H1 (cell line): ENCODE measurements at regions not wholly inside any gene's neighbourhood (a gene's known extent, or its start where the extent isn't known, plus 50 kb on each side); places are given as distances from the start of the nearest gene placed in this dataset.

Experiments
- CTCF ChIA-PET: fragments of 300-600 bp; sonication (Branson Sonifier 250); formaldehyde crosslinking; loops from one replicate; lab custom pipeline; 2021; ENCODE audit not compliant: partially characterized antibody; lab: Charles Lee
- POLR2A ChIA-PET: fragments of 300-600 bp; sonication (Branson Sonifier 250); formaldehyde crosslinking; loops from one replicate; lab custom pipeline; 2021; ENCODE audit warnings: inconsistent platforms; ENCODE audit not compliant: partially characterized antibody; lab: Charles Lee
- DNase-seq, 2 experiments: peaks; one replicate each; pipeline versions ENCODE4 v3.0.0 to v3.0.0-alpha.2; 2010 to 2022; ENCODE audit warnings: low spot score in 2 of 2, low read depth in 1 of 2, mixed read lengths in 1 of 2
- FAIRE-seq: peaks from 2 replicates; lab custom pipeline; 2011; peaks lifted over from hg19 to GRCh38; lab: Jason Lieb, UNC
- H2AFZ ChIP-seq: 2 replicates; pipeline ENCODE4 v1.8.1; 2012; ENCODE audit warnings: low read length, inconsistent platforms
- H2AK5ac ChIP-seq: 2 replicates; pipeline ENCODE4 v1.6.1; 2013; ENCODE audit warnings: low read depth, low read length
- H2BK120ac ChIP-seq: replicated peaks from 2 replicates; pipeline ENCODE3; 2013; ENCODE audit warnings: low read depth, low read length, inconsistent platforms
- H2BK12ac ChIP-seq: 2 replicates; pipeline ENCODE4 v1.6.1; 2013; ENCODE audit warnings: low read depth, low read length
- H2BK15ac ChIP-seq: 2 replicates; pipeline ENCODE4 v1.6.1; 2013; ENCODE audit warnings: low read length
- H2BK20ac ChIP-seq: 2 replicates; pipeline ENCODE4 v1.6.1; 2013; ENCODE audit warnings: low read length
- H2BK5ac ChIP-seq: 2 replicates; pipeline ENCODE4 v1.6.1; 2013; ENCODE audit warnings: low read depth, low read length
- H3K14ac ChIP-seq: 2 replicates; pipeline ENCODE4 v1.6.1; 2013; ENCODE audit warnings: inconsistent platforms; ENCODE audit not compliant: insufficient read length
- H3K18ac ChIP-seq: 2 replicates; pipeline ENCODE4 v1.6.1; 2013; ENCODE audit warnings: low read length; ENCODE audit errors: extremely low read depth
- H3K23ac ChIP-seq: 2 replicates; pipeline ENCODE4 v1.6.1; 2013; ENCODE audit warnings: inconsistent platforms; ENCODE audit not compliant: insufficient read length
- H3K23me2 ChIP-seq: 2 replicates; pipeline ENCODE4 v1.6.1; 2013; ENCODE audit warnings: low read depth, low read length
- H3K27ac ChIP-seq: 2 replicates; pipeline ENCODE4 v1.6.1; 2011; ENCODE audit warnings: low read depth, low read length, inconsistent platforms
- H3K27me3 ChIP-seq, 4 experiments: replicated peaks in 1 of 4; 1 replicate in 1 of 4; 2 replicates in 3 of 4; pipeline versions ENCODE4 v1.6.1 to v1.8.1; 2011 to 2013; ENCODE audit warnings: low read length in 3 of 4, mild to moderate bottlenecking in 3 of 4, inconsistent platforms in 2 of 4, mixed read lengths in 2 of 4, moderate library complexity in 1 of 4; ENCODE audit not compliant: control insufficient read depth in 3 of 4, insufficient read depth in 3 of 4; ENCODE audit errors: extremely low read depth in 1 of 4
- H3K36me3 ChIP-seq, 4 experiments: 2 replicates each; pipeline versions ENCODE4 v1.6.1 to v1.8.1; 2011 to 2013; ENCODE audit warnings: mild to moderate bottlenecking in 4 of 4, low read length in 3 of 4, moderate library complexity in 2 of 4, control low read depth in 1 of 4, inconsistent platforms in 1 of 4; ENCODE audit not compliant: insufficient read depth in 4 of 4, control insufficient read depth in 2 of 4
- H3K4ac ChIP-seq: replicated peaks from 2 replicates; pipeline ENCODE3; 2013; ENCODE audit warnings: low read length, low read depth, mixed read lengths, inconsistent platforms; ENCODE audit not compliant: insufficient read length
- H3K4me1 ChIP-seq, 4 experiments: replicated peaks in 1 of 4; 1 replicate in 1 of 4; 2 replicates in 3 of 4; pipeline versions ENCODE4 v1.6.1 to v1.8.1; 2011 to 2013; ENCODE audit warnings: low read length in 3 of 4, inconsistent platforms in 2 of 4, mixed read lengths in 1 of 4; ENCODE audit not compliant: insufficient read depth in 4 of 4, control insufficient read depth in 3 of 4
- H3K4me2 ChIP-seq, 2 experiments: 2 replicates each; pipeline versions ENCODE4 v1.6.1 to v1.8.1; 2011 to 2013; ENCODE audit warnings: low read depth in 2 of 2, low read length in 2 of 2, control low read depth in 1 of 2, inconsistent platforms in 1 of 2, mild to moderate bottlenecking in 1 of 2; ENCODE audit not compliant: insufficient read depth in 1 of 2
- H3K4me3 ChIP-seq, 4 experiments: fragments of 200-600, 300-600 bp in 1 of 4; sonication (generic), shearing (Covaris generic), sonication (Bioruptor Twin) in 1 of 4; 2 replicates each; pipeline versions ENCODE4 v1.5.1 to v1.8.1; 2011 to 2016; ENCODE audit warnings: low read length in 4 of 4, low read depth in 3 of 4, control low read depth in 2 of 4, inconsistent platforms in 2 of 4, mild to moderate bottlenecking in 2 of 4, mixed read lengths in 1 of 4, moderate library complexity in 1 of 4; ENCODE audit not compliant: insufficient read depth in 2 of 4; ENCODE audit errors: extremely low read depth in 1 of 4
- H3K56ac ChIP-seq: replicated peaks from 2 replicates; pipeline ENCODE3; 2013; ENCODE audit warnings: low read depth, mild to moderate bottlenecking, mixed read lengths, low read length, inconsistent platforms; ENCODE audit not compliant: insufficient read length
- H3K79me1 ChIP-seq: 2 replicates; pipeline ENCODE4 v1.6.1; 2013; ENCODE audit warnings: low read depth, low read length, control low read depth
- H3K79me2 ChIP-seq, 2 experiments: 2 replicates each; pipeline versions ENCODE4 v1.6.1 to v1.8.1; 2012 to 2013; ENCODE audit warnings: low read length in 2 of 2, mild to moderate bottlenecking in 2 of 2, inconsistent platforms in 1 of 2; ENCODE audit not compliant: insufficient read depth in 2 of 2, control insufficient read depth in 1 of 2
- H3K9ac ChIP-seq, 4 experiments: replicated peaks in 1 of 4; 1 replicate in 1 of 4; 2 replicates in 3 of 4; pipeline versions ENCODE4 v1.6.1 to v1.8.1; 2011 to 2013; ENCODE audit warnings: low read depth in 3 of 4, low read length in 3 of 4, control low read depth in 2 of 4, mild to moderate bottlenecking in 2 of 4, moderate library complexity in 2 of 4, inconsistent platforms in 1 of 4; ENCODE audit errors: extremely low read depth in 1 of 4
- H3K9me3 ChIP-seq, 2 experiments: 2 replicates each; pipeline versions ENCODE4 v1.6.1 to v1.8.1; 2012 to 2013; ENCODE audit warnings: mild to moderate bottlenecking in 2 of 2, moderate library complexity in 2 of 2, control low read depth in 1 of 2, inconsistent platforms in 1 of 2, low read depth in 1 of 2, low read length in 1 of 2, mixed read lengths in 1 of 2; ENCODE audit not compliant: insufficient read depth in 2 of 2
- H4K20me1 ChIP-seq, 2 experiments: replicated peaks in 1 of 2; 2 replicates each; pipeline versions ENCODE3 to v1.8.1; 2011 to 2013; ENCODE audit warnings: inconsistent platforms in 2 of 2, low read length in 2 of 2, mild to moderate bottlenecking in 1 of 2; ENCODE audit not compliant: insufficient read depth in 2 of 2, control insufficient read depth in 1 of 2
- H4K5ac ChIP-seq: 2 replicates; pipeline ENCODE4 v1.6.1; 2013; ENCODE audit warnings: low read length, low read depth, mixed read lengths, inconsistent platforms; ENCODE audit not compliant: insufficient read length
- H4K8ac ChIP-seq: 2 replicates; pipeline ENCODE4 v1.8.0; 2013; ENCODE audit warnings: mild to moderate bottlenecking, moderate library complexity, low read length, inconsistent platforms; ENCODE audit not compliant: insufficient read depth; ENCODE audit errors: extremely low read depth
- H4K91ac ChIP-seq: replicated peaks from 2 replicates; pipeline ENCODE3; 2013; ENCODE audit warnings: low read length, mixed read lengths, inconsistent platforms; ENCODE audit not compliant: insufficient read length
- BACH1 ChIP-seq: IDR thresholded peaks from 2 replicates; pipeline ENCODE4 v1.6.1; 2012; ENCODE audit warnings: low read length, improper control_type of control experiment
- EZH2 ChIP-seq: fragments of 200-600 bp; sonication (generic); IDR thresholded peaks from 2 replicates; pipeline ENCODE4 v1.7.1; 2012; ENCODE audit warnings: low read depth, mild to moderate bottlenecking, moderate library complexity, low read length, inconsistent platforms; ENCODE audit not compliant: severe bottlenecking
- POLR2AphosphoS5 ChIP-seq: IDR thresholded peaks from 2 replicates; pipeline ENCODE4 v1.6.1; 2011; ENCODE audit warnings: low read depth, low read length
- SIRT6 ChIP-seq: IDR thresholded peaks from one replicate; pipeline ENCODE4 v1.7.1; 2012; ENCODE audit warnings: low read length, inconsistent platforms
- WGBS, 2 experiments: shearing (Covaris generic) in 1 of 2; methylation state at CpG; one replicate each; pipeline versions ENCODE4 v1.1.6 to v1.1.7; 2013 to 2015; ENCODE audit warnings: low lambda C conversion rate in 2 of 2, mixed read lengths in 2 of 2, inconsistent platforms in 1 of 2, low coverage in 1 of 2, missing lambda C conversion rate in 1 of 2; ENCODE audit not compliant: insufficient replicate concordance in 2 of 2, insufficient coverage in 1 of 2, insufficient read length in 1 of 2; ENCODE audit errors: extremely low coverage in 1 of 2, missing lambda C conversion rate in 1 of 2; 5-methylcytosine and 5-hydroxymethylcytosine counted together

DNA sequence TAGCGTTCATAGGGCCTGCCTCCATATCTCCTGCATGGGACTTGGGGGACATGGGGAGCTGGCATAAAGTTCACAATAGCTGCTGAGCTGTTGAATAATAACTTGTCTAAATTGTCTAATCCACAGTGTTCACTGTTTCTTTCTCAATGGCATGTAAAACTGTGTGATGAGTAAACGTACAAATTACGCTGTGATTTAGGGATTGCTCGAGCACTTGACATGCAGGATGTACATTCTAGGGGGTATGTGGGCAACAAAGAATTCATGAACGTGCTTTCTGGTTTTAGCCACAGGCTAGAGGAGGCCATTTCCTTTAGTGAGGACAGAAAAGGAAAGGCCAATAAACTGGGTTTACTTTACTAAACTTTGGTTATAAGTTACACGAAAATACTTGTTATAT lies 534.2 kb upstream of the ZWINT start:
- H2BK15ac ChIP-seq, result no peak overlapping the region
- no peak overlapping the region for H2BK120ac ChIP-seq
- no peak for TF ChIP-seq EZH2
- no peak for TF ChIP-seq POLR2AphosphoS5
- no peak for TF ChIP-seq BACH1
- no peak for TF ChIP-seq SIRT6

More for the DNA sequence above, 534.2 kb upstream of the ZWINT start:
- Histone ChIP-seq H3K36me3 (no peaks in the 10 kb centered on the region), H3K23ac (no peak overlapping the region), H3K14ac (no peak overlapping the region), H2AFZ (no peak overlapping the region), H2BK20ac (no peak overlapping the region), H4K5ac (no peak overlapping the region), H3K27me3 (no peaks in the 10 kb centered on the region), H4K91ac (no peak overlapping the region), H4K8ac (no peak overlapping the region), H2BK5ac (no peak overlapping the region), H3K79me1 (no peaks in the 10 kb centered on the region), H3K4me1 (no peaks in the 10 kb centered on the region), H3K18ac (no peak overlapping the region), H2AK5ac (no peak overlapping the region), H3K79me2 (no peaks in the 10 kb centered on the region), H3K27ac (no peak overlapping the region), H3K4me2 (no peak overlapping the region), H3K4ac (no peak overlapping the region), H2BK12ac (no peak overlapping the region), H3K9ac (no peak overlapping the region), H3K9me3 (no peaks in the 10 kb centered on the region), H3K4me3 (no peak overlapping the region), H4K20me1 (no peaks in the 10 kb centered on the region), H3K23me2 (no peaks in the 10 kb centered on the region), H3K56ac (no peak overlapping the region)
- 86% methylated on average over 6 of the region's 6 CpGs; no CpG with 5 or more reads in 1 of the 2 experiments for WGBS, 2 experiments
- ChIA-PET CTCF (no interaction called here), POLR2A (no interaction called here)
- DNase-seq, result no peak
- no peak for FAIRE-seq
